ENCODE measurements at regions not wholly inside any gene's neighbourhood (a gene's known extent, or its start where the extent isn't known, plus 50 kb on each side); places are given as distances from the start of the nearest gene placed in this dataset.
"Not testable (repeated sequence)": the region's sequence is repeated elsewhere in the genome, so short reads cannot be mapped to it uniquely, and the experiment has no call there.

DNA sequence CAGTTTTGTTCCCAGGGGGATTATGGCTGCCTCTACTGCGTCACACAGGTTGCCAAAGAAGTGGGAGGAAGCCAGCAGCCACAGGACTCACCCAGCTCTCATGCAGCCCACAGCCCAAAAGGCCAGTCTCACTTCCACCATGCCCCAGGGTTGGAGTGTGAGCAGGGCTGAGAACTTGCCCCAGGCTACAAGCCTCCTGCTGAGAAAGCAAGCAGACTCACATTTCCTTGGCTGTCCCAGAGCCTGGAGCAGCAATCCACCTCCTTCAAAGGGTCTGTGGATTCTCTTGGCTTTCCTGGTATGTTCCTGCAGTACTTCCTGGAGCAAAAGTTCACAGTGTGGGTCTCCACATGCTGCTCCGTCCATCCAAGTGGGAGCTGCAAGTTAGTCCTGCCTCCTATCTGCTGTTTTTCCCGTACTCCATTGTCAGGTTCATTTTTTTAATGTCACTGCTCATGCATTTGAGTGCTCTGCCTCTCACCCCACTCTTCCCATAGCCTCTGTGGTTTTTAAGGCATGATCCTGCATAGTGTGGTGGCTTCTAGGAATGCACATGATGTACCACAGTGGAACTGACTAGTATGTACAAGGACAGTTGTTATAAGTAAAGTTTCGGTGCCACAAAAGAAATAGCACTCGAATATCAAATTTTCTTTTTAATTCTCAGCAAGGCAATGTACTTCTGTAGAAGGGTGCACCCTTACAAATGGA, 56.2 kb upstream of the ARHGEF7 start:
- DNase-seq (ENCODE audit: low spot score), result no peak
- Histone ChIP-seq H3K27ac (ENCODE audit: low read depth in 1 of 2, low read length in 2 of 2) (no peak overlapping the region), H3K27me3 (ENCODE audit: control insufficient read depth in 4 of 4, insufficient read depth in 4 of 4, low read length in 3 of 4) (no peaks in the 10 kb centered on the region), H3K4me1 (ENCODE audit: control insufficient read depth in 4 of 4, insufficient read depth in 4 of 4, low read length in 3 of 4) (no peaks in the 10 kb centered on the region), H3K4me3 (ENCODE audit: low read depth in 1 of 3, low read length in 3 of 3) (no peak overlapping the region), H3K9ac (ENCODE audit: low read depth in 1 of 2, low read length in 2 of 2) (no peak overlapping the region), H3K36me3 (ENCODE audit: control insufficient read depth in 4 of 4, insufficient read depth in 3 of 4, low read depth in 1 of 4, low read length in 3 of 4) (no peaks in the 10 kb centered on the region), H3K9me3 (ENCODE audit: control insufficient read depth in 4 of 4, low read length in 3 of 4) (no peaks in the 10 kb centered on the region)
- 67% methylated on average over 5 of the region's 5 CpGs for WGBS
- no peak for TF ChIP-seq RXRA (IDR thresholded peaks at IDR 0.05)
- no peak for TF ChIP-seq TAF1 (conservative IDR thresholded peaks at IDR 0.05)
- TF ChIP-seq JUND (IDR thresholded peaks at IDR 0.05), result no peak
- no peak for TF ChIP-seq HNF4G (IDR thresholded peaks at IDR 0.05)
- no peak for TF ChIP-seq FOXA1 (IDR thresholded peaks at IDR 0.05)
- TF ChIP-seq SP1 (IDR thresholded peaks at IDR 0.05), result no peak
- TF ChIP-seq, protein P1, sequence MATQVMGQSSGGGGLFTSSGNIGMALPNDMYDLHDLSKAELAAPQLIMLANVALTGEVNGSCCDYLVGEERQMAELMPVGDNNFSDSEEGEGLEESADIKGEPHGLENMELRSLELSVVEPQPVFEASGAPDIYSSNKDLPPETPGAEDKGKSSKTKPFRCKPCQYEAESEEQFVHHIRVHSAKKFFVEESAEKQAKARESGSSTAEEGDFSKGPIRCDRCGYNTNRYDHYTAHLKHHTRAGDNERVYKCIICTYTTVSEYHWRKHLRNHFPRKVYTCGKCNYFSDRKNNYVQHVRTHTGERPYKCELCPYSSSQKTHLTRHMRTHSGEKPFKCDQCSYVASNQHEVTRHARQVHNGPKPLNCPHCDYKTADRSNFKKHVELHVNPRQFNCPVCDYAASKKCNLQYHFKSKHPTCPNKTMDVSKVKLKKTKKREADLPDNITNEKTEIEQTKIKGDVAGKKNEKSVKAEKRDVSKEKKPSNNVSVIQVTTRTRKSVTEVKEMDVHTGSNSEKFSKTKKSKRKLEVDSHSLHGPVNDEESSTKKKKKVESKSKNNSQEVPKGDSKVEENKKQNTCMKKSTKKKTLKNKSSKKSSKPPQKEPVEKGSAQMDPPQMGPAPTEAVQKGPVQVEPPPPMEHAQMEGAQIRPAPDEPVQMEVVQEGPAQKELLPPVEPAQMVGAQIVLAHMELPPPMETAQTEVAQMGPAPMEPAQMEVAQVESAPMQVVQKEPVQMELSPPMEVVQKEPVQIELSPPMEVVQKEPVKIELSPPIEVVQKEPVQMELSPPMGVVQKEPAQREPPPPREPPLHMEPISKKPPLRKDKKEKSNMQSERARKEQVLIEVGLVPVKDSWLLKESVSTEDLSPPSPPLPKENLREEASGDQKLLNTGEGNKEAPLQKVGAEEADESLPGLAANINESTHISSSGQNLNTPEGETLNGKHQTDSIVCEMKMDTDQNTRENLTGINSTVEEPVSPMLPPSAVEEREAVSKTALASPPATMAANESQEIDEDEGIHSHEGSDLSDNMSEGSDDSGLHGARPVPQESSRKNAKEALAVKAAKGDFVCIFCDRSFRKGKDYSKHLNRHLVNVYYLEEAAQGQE (IDR thresholded peaks at IDR 0.05), result no peak
- TF ChIP-seq FOXA2 (IDR thresholded peaks at IDR 0.05), result no peak
- no peak for TF ChIP-seq NR2F2 (IDR thresholded peaks at IDR 0.05)
- TF ChIP-seq EGR1 (IDR thresholded peaks at IDR 0.05; ENCODE audit: low read depth in 2 of 2), result no peak
- no peak for TF ChIP-seq HNF4A (conservative IDR thresholded peaks at IDR 0.05)
- TF ChIP-seq, protein P2, sequence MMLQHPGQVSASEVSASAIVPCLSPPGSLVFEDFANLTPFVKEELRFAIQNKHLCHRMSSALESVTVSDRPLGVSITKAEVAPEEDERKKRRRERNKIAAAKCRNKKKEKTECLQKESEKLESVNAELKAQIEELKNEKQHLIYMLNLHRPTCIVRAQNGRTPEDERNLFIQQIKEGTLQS (IDR thresholded peaks at IDR 0.05), result no peak
- TF ChIP-seq CTCF (IDR thresholded peaks at IDR 0.05; ENCODE audit: low read depth, low read length, missing input control), result no peak
- TF ChIP-seq GABPA (IDR thresholded peaks at IDR 0.05 in 1 of 2, conservative IDR thresholded peaks at IDR 0.05 in 1 of 2), result no peak
- TF ChIP-seq, protein P3, sequence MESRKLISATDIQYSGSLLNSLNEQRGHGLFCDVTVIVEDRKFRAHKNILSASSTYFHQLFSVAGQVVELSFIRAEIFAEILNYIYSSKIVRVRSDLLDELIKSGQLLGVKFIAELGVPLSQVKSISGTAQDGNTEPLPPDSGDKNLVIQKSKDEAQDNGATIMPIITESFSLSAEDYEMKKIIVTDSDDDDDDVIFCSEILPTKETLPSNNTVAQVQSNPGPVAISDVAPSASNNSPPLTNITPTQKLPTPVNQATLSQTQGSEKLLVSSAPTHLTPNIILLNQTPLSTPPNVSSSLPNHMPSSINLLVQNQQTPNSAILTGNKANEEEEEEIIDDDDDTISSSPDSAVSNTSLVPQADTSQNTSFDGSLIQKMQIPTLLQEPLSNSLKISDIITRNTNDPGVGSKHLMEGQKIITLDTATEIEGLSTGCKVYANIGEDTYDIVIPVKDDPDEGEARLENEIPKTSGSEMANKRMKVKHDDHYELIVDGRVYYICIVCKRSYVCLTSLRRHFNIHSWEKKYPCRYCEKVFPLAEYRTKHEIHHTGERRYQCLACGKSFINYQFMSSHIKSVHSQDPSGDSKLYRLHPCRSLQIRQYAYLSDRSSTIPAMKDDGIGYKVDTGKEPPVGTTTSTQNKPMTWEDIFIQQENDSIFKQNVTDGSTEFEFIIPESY (IDR thresholded peaks at IDR 0.05), result no peak

- not testable (repeated sequence) for H3K27me3 ChIP-seq (ENCODE audit: control insufficient read depth in 4 of 4, insufficient read depth in 4 of 4, low read length in 3 of 4); H3K27ac ChIP-seq (ENCODE audit: low read depth in 1 of 2, low read length in 2 of 2); H3K9ac ChIP-seq (ENCODE audit: low read depth in 1 of 2, low read length in 2 of 2); H3K4me3 ChIP-seq (ENCODE audit: low read depth in 1 of 3, low read length in 3 of 3); H3K9me3 ChIP-seq (ENCODE audit: control insufficient read depth in 4 of 4, low read length in 3 of 4); H3K36me3 ChIP-seq (ENCODE audit: control insufficient read depth in 4 of 4, insufficient read depth in 3 of 4, low read depth in 1 of 4, low read length in 3 of 4); DNase-seq (ENCODE audit: low spot score); H3K4me1 ChIP-seq (ENCODE audit: control insufficient read depth in 4 of 4, insufficient read depth in 4 of 4, low read length in 3 of 4)
Observed at GRCh38 chr13:111058339-111058738, 56.8 kb upstream of the ARHGEF7 start.

DNA sequence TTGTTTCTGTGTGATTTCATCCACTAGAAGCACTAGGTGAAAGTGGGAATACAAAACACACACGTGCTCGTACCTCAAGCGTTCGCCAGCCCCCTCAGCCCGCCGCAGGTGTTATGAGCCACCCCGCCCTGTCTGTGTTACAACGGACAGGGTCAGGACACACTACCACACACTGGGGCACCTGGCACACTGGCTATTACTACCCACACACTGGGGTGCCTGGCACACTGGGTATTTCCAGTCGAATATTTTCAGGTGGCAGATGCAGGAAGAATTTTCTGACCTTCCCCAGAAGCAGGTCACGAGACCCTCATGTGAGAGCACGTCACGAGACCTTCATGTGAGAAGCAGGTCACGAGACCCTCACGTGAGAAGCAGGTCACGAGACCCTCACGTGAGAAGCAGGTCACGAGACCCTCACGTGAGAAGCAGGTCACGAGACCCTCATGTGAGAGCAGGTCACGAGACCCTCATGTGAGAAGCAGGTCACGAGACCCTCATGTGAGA, 63.3 kb upstream of the ARHGEF7 start:
- not testable (repeated sequence) for H3K9me3 ChIP-seq (ENCODE audit: control insufficient read depth in 4 of 4, low read length in 3 of 4); H3K9ac ChIP-seq (ENCODE audit: low read depth in 1 of 2, low read length in 2 of 2); H3K36me3 ChIP-seq (ENCODE audit: control insufficient read depth in 4 of 4, insufficient read depth in 3 of 4, low read depth in 1 of 4, low read length in 3 of 4); H3K4me3 ChIP-seq (ENCODE audit: low read depth in 1 of 3, low read length in 3 of 3); H3K4me1 ChIP-seq (ENCODE audit: control insufficient read depth in 4 of 4, insufficient read depth in 4 of 4, low read length in 3 of 4); DNase-seq (ENCODE audit: low spot score); H3K27me3 ChIP-seq (ENCODE audit: control insufficient read depth in 4 of 4, insufficient read depth in 4 of 4, low read length in 3 of 4); H3K27ac ChIP-seq (ENCODE audit: low read depth in 1 of 2, low read length in 2 of 2)
- 83% methylated on average over 20 of the region's 21 CpGs for WGBS

Measured in liver (tissue), 8 donors.